Hepatic stellate cell (primary cell): ENCODE measurements at regions not wholly inside any gene's neighbourhood (a gene's known extent, or its start where the extent isn't known, plus 50 kb on each side); places are given as distances from the start of the nearest gene placed in this dataset.

Experiments used
- DNase-seq: peaks from one replicate; pipeline ENCODE4 v3.0.0; 2011; ENCODE audit warnings: low spot score

DNA sequence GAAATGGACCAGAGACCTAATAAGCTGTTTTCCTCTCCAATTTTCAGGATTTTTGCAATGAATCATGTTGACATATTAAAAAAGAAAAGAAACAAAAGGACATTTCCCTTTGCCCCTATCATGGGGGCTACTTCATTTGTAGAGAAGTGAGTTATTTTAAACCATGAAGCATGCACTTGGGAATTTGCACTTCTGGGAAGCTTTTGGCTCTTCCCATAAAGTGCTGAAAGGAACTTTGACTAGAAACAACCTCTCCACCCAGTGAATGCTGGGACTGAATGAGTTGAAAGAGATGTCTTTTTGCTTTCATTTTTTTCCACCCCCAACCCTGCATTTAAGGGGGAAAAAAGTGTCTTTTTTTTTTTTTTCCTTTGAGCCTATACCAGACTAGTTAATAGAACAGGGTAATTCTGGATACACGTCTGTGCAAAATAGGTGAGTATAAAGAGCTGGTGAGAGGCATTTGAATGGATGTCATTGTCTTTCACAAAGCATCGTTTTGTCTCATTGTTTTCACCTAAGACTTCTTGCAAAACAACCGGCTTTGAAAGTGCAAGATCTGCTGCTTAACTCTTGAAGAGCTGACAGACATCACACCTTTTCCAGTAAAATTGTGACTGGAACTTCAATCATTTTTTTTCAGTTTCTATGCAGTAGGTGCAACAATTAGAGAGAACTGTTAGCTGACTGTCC is 138.7 kb upstream of the BACH2 start:
- no peak for DNase-seq

DNA sequence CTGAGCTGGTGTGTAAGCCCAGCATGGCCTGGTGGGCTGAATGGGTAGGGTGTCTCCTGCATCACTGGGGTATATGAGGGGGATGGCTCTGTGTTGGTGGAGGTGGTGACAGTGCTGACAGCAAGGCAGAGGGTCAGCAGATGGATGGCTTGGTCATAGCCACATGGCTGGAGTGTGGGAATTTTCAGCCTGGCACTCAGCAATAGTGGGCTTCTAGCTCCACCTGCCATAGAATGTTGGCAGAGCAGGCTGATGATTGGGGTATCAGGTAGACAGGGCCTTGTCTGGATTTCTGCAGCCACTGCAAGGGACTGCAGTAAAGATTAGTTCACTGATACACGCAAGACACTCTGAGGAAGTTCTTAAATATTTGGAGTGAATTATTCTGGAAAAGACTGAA is 137.5 kb upstream of the BACH2 start:
- DNase-seq: no peak

DNA sequence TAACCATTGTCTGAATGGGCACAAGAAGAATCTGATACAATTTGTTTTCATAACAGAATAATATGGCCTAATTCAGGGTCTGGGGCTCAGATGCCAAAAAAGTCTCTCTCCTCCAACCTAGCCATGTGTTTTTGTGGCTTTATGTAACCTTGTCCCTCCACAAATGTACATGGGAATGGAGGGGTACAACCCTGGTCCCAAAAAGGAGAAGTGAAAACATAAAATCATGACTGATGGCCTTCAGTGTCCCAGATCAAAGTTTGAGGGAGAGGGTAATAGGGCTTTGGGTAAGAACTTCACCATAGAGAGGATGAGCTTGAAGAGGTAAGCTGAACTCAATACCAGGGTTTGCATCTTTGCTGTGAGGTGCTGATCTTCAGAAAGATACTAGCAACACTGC is 136.3 kb upstream of the BACH2 start:
- DNase-seq: no peak

- no peak for DNase-seq
Measured at GRCh38 chr6:90432041-90432775, 135.6 kb upstream of the BACH2 start.

- no peak for DNase-seq
Measured at GRCh38 chr6:90431576-90431975, 134.9 kb upstream of the BACH2 start.

DNA sequence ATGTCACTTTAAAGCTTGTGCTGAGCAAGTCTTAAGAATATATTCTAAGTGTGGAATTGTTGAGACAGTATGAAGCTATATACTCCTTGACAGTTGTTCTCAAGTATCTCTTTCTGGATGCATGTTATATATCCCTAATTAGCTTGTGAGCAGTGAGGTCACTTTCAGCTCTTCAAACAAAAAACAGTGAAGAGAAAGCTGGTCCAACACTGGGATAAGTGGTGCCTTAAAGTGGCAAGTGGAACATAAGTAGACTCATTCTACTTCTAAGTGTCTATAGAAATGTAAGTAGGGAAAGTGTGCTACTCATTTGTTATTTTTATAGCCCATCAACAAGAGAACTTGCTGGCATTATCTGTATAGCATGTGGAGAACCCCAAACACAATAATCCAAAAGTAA is 133.1 kb upstream of the BACH2 start:
- no peak for DNase-seq

GRCh38 chr6:90428514-90428913 is 131.9 kb upstream of the BACH2 start:
- DNase-seq: no peak

DNA sequence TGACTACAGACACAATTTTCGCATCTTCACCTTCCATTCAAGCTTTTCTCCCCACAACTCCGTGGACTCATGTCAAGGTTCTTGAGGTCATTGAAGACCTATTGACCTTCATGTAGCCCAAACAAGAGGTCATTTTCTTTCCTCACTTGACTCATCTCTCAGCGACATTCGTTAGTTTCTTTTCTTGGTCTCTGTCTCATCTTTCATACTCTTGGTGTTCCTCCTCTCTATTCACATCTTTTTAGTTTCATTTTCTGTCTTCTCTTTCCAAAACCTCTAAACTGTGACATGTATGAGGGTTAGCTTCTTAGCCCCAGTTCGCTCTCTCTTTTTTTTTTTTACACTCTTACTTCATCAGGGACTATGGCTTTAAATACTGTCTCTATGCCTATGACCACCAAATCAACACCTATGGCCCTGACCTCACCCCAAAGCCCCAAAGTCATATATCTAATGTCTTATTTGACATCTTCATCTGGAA is 128.6 kb upstream of the BACH2 start:
- DNase-seq: no peak

GRCh38 chr6:90424580-90424979 is 127.9 kb upstream of the BACH2 start:
- no peak for DNase-seq

DNA sequence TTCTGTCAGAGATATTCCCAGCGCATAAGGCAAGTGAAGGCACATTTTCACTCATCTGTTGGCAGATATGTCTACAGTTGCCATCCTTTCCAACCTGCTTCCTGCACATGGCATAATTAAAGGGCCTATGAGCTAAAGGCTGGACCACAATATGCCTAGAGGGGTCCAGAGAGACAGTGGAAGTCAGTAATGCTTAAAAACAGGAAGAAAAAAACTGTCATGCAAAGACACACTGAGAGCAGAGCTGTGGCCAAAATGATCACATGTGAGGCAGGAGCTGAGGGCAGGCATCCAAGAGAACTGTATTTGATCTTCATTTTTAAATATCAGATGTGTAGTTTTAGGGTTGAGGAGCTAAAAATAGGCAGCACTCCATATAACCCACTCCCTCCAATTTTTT is 125.0 kb upstream of the BACH2 start:
- DNase-seq: no peak

DNA sequence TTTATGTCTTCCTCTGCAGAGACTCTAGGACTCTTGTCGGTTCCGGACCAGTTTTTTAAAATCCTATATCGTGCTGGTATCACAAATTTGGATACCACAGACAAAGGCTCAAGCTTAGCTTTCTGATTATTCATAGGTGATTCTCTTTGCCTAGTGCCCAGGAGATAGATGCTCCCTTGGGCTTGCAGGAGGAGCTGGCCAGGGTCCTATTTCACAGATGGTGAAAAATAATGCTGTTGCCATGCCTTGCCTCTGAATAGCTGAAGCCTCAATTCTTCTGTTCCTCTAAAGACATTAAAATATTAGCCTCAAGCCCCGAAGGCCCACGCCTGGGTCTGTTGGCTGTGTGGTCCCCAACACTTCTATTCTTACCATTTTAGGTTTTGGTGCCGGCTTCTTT is 123.9 kb upstream of the BACH2 start:
- DNase-seq: no peak

- DNase-seq: no peak
Measured at GRCh38 chr6:90417385-90417784, 120.7 kb upstream of the BACH2 start.

DNA sequence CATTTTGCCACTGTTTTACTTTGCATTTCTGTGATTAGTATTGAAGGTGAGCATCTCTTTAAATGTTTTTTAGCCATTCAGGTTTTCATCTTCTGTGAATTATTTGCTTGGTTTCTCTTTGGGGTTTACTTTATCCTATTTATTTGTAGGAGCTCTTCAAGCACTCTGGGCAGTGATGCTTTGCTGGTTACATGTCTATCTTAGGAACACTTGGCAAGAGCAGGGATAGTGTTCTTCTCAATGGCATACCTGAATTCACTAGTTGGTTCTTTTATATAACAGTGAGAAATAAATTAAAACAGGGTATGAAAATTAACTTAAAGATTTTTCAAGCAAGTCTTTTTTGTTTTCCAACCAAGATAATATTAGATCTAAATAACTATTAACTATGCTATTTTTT is 119.7 kb upstream of the BACH2 start:
- DNase-seq: no peak

DNA sequence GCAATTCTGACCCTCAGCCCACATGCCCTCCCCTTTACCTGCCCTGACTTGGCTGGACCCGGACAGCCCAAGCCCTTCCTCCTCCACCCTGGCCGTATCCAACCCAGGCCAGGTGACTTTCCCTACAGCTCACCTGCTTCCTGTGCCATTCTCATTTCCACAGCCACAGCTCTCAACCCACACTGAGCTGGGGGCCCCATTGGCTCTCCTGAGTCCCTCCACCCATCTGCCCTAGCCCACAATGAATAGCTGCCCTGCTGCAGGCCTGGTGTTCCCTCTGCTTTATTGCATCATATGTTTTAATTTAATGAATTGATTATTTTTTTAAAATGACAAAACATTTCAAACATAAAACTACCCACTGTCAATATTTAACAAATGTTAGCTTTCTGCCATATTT is 118.5 kb upstream of the BACH2 start:
- DNase-seq: no peak

- no peak for DNase-seq
Measured at GRCh38 chr6:90414352-90414751, 117.7 kb upstream of the BACH2 start.

DNA sequence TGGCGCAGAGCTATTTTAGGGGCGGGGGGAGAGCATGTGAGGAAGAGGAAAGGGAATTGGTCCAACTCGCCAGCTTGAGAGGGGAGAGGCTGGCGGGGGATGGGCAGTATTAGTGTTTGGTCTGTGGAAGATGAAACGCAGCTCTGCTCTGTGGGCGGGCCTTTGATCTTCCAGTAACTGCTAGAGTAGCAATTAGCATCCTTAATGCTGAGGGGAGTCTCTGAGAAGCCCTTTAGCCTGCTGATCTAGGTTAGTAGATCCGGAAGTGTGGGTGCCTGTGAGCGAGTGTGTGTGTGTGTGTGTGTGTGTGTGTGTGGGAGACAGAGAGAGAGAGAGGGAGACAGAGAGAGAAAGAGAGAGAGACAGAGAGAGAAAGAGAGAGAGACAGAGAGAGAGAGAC is 117.2 kb upstream of the BACH2 start:
- DNase-seq: no peak

GRCh38 chr6:90413396-90413795 is 116.8 kb upstream of the BACH2 start:
- DNase-seq: no peak

DNA sequence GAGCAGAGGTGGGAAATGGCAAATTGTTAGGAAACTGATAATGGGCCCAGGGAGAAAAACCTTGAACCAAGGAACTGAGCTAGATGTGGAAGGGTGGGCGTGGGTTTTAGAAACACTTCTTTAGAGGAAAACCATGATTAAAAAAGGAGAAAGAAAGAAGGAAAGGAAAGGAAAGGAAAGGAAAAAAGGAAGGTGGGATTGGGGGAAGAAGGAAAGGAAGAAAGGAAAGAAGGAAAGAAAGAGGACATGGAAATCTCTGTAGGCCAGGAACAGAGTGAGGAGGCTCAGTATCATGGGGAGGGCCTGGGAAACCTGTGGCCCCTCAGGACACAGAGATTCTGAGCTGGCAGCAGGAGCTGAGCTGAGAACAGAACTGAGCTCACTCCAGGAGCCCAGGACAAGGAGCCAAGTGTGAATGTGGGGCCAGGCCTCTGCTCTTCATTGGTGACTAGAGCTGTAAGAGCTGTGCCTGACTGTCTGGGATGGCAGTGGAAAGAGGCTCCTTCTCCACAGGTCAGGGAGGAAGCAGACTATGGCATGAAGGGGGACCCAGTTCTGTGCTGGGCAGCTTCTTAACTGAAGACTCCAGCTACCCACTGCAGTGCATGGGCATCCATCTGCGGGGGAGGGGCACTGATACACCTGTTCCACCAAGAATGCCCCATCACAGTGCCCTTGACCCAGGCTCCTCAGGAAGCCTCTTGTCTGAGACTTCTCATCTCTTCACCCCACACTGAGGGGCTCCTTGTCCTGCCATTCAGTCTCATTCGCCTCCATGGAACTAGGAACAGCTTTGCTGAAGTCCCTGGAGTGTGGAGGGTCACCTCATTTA is 116.1 kb upstream of the BACH2 start:
- DNase-seq: no peak

- no peak for DNase-seq
Measured at GRCh38 chr6:90411292-90411781, 114.7 kb upstream of the BACH2 start.

DNA sequence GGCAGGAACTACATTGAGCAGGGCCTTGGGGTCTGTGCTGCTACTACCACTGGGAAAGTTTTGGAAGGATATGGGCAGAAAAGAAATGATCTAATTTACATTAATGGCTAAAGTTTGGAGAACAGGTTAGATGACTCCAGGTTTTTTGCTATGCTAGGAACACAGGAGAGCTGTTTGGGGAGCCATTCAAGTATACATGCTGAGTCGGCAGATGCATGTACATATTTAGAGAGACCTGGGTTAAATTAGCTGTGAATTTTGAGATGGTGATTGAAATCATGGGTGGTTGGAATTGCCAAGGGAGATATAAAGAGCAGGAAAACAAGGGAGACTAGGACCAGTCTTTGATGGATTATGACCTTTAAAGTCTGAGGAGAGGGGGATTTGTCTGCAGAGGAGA is 113.1 kb upstream of the BACH2 start:
- no peak for DNase-seq

GRCh38 chr6:90406957-90407356 is 110.3 kb upstream of the BACH2 start:
- DNase-seq: no peak

DNA sequence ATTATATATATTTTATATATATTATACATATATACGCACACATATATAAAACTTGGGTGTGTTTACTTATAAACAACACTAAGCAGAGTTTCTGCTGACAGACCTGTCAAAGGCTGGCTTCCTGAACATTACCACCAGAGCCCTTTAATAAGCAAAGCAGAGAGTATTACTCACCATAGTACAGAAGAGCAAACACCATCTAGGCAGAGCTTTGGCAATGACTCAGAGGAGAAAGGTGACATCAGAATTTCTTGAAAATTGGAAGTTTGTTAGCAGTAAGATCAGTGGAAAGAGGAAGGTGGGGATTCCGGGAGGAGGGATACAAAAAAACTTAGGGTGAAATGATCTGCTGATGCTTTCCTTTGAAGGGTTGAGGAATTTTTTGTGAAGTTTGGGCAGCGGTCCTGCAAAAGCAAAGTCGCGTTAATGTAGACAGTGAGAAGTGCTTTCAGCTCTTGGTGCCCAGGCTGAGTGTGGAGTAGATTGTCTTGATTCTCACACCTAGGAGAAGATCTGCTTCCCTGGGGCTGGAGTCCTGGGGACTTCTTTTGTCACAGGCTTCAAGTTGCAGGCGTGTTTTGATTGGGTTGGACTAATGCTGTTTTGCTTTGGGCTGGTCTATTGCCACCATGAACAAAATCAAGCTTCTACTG is 109.6 kb upstream of the BACH2 start:
- peak; percentile 11 for DNase-seq
